Endodermal cell (in vitro differentiated cells): ENCODE measurements at regions not wholly inside any gene's neighbourhood (a gene's known extent, or its start where the extent isn't known, plus 50 kb on each side); places are given as distances from the start of the nearest gene placed in this dataset.

Experiments used
- DNase-seq: peaks from one replicate; pipeline ENCODE4 v3.0.0-alpha.2; 2017
- H3K27ac ChIP-seq: 2 replicates; pipeline ENCODE4 v1.5.1; 2013; ENCODE audit warnings: mild to moderate bottlenecking, low read depth, low read length, moderate library complexity
- H3K27me3 ChIP-seq: 2 replicates; pipeline ENCODE4 v1.6.1; 2013; ENCODE audit warnings: mild to moderate bottlenecking, low read length, moderate library complexity; ENCODE audit not compliant: insufficient read depth, control insufficient read depth, poor library complexity, severe bottlenecking
- H3K36me3 ChIP-seq: 2 replicates; pipeline ENCODE4 v1.7.0; 2013; ENCODE audit warnings: mild to moderate bottlenecking, low read length, moderate library complexity; ENCODE audit not compliant: control insufficient read depth, insufficient read depth
- H3K4me1 ChIP-seq: one replicate; pipeline ENCODE4 v1.7.0; 2013; ENCODE audit warnings: low read length; ENCODE audit not compliant: control insufficient read depth, insufficient read depth
- H3K4me3 ChIP-seq: 2 replicates; pipeline ENCODE4 v1.5.1; 2013; ENCODE audit warnings: mild to moderate bottlenecking, low read length, moderate library complexity
- H3K9ac ChIP-seq: 2 replicates; pipeline ENCODE4 v1.6.1; 2013; ENCODE audit warnings: mild to moderate bottlenecking, low read length, moderate library complexity; ENCODE audit not compliant: poor library complexity, severe bottlenecking; ENCODE audit errors: extremely low read depth
- H3K9me3 ChIP-seq: 2 replicates; pipeline ENCODE4 v1.6.1; 2013; ENCODE audit warnings: mild to moderate bottlenecking, low read length, moderate library complexity; ENCODE audit not compliant: control insufficient read depth
- H3K27ac Mint-ChIP-seq: 2 replicates; pipeline ENCODE4 v1.8.0; 2020; ENCODE audit warnings: mixed read lengths
- H3K27me3 Mint-ChIP-seq: 2 replicates; pipeline ENCODE4 v1.8.0; 2021; ENCODE audit warnings: mild to moderate bottlenecking, mixed read lengths; ENCODE audit not compliant: insufficient read depth
- H3K36me3 Mint-ChIP-seq: 2 replicates; pipeline ENCODE4 v1.8.0; 2020; ENCODE audit warnings: low read depth, mixed read lengths
- H3K4me1 Mint-ChIP-seq: 2 replicates; pipeline ENCODE4 v1.8.0; 2020; ENCODE audit warnings: mixed read lengths
- H3K4me3 Mint-ChIP-seq: 2 replicates; pipeline ENCODE4 v1.8.0; 2020; ENCODE audit warnings: mild to moderate bottlenecking, moderate library complexity, mixed read lengths
- H3K9me3 Mint-ChIP-seq: 2 replicates; pipeline ENCODE4 v1.8.0; 2020; ENCODE audit warnings: mild to moderate bottlenecking, mixed read lengths
- CTCF ChIP-seq: fragments of 200-600 bp; sonication (generic); conservative IDR thresholded peaks from 2 replicates; pipeline ENCODE4 v1.5.0; 2021; ENCODE audit warnings: antibody characterized with exemption, mild to moderate bottlenecking
- WGBS, 2 experiments: methylation state at CpG; one replicate each; pipeline versions ENCODE4 v1.1.5 to v1.1.7; 2013; ENCODE audit warnings: missing lambda C conversion rate in 2 of 2, mixed read lengths in 1 of 2; ENCODE audit not compliant: insufficient coverage in 1 of 2, insufficient read length in 1 of 2; 5-methylcytosine and 5-hydroxymethylcytosine counted together

DNA sequence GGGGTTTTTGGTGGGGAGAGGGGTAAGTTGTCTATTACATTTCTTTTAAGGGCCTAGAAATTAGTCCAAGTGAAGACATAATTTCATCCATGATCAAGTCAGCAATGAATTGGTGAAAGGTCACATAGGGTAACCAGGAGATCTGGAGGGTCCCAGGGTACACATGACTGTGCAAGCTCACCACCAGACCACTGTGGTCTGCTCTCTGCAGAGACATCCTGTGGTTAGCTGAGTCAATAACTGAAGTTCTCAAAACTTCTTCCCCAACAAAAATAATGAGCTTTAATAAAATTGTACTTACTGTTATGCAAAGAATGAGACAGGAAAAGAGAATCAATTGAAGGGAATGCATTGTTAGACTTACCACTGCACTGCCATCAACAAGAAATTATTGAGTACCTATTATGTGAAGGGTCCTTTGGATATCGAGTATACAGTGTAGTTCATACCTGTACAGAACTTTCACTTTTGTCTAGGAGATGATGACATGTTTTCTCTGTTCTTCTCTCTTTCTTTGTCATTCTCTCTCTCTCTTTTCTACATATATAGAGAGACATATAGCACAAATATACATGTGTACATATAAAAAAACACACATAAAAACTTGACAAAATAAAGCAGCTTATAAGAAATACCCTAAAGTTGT is 209.8 kb downstream of the GJA1 start:
- Histone ChIP-seq H3K9ac (no peak overlapping the region), H3K4me3 (no peak overlapping the region), H3K36me3 (no peaks in the 10 kb centered on the region), H3K9me3 (peaks cover 7% of the 10 kb centered on the region), H3K27me3 (no peaks in the 10 kb centered on the region), H3K4me1 (no peaks in the 10 kb centered on the region), H3K27ac (no peak overlapping the region)
- H3K36me3 Mint-ChIP-seq: peaks cover 7% of the 10 kb centered on the region
- no peak for DNase-seq
- no peak overlapping the region for H3K4me3 Mint-ChIP-seq
- 100% methylated on average over 1 of the region's 1 CpG for WGBS, 2 experiments
- H3K4me1 Mint-ChIP-seq: no peaks in the 10 kb centered on the region
- H3K27me3 Mint-ChIP-seq: no peaks in the 10 kb centered on the region
- no peak overlapping the region for H3K27ac Mint-ChIP-seq
- TF ChIP-seq CTCF: no peak
- H3K9me3 Mint-ChIP-seq: peaks cover 15% of the 10 kb centered on the region

- H3K27me3 ChIP-seq: no peaks in the 10 kb centered on the region
- Mint-ChIP-seq H3K4me1 (peaks cover 15% of the 10 kb centered on the region), H3K9me3 (peaks cover 15% of the 10 kb centered on the region), H3K4me3 (no peak overlapping the region), H3K27me3 (no peaks in the 10 kb centered on the region), H3K27ac (no peak overlapping the region), H3K36me3 (peaks cover 7% of the 10 kb centered on the region)
- H3K9me3 ChIP-seq: peaks cover 7% of the 10 kb centered on the region
- H3K9ac ChIP-seq: no peak overlapping the region
- H3K27ac ChIP-seq: no peak overlapping the region
- no peaks in the 10 kb centered on the region for H3K4me1 ChIP-seq
- DNase-seq: no peak
- H3K36me3 ChIP-seq: no peaks in the 10 kb centered on the region
- TF ChIP-seq CTCF: no peak
- no peak overlapping the region for H3K4me3 ChIP-seq
These were observed 212.5 kb downstream of the GJA1 start for GRCh38 chr6:121647905-121648304.

GRCh38 chr6:121649951-121650350 is 214.5 kb downstream of the GJA1 start:
- Mint-ChIP-seq H3K27me3 (no peaks in the 10 kb centered on the region), H3K4me1 (peaks cover 19% of the 10 kb centered on the region), H3K27ac (no peak overlapping the region), H3K36me3 (no peaks in the 10 kb centered on the region), H3K4me3 (no peak overlapping the region), H3K9me3 (no peaks in the 10 kb centered on the region)
- Histone ChIP-seq H3K27ac (no peak overlapping the region), H3K9me3 (no peaks in the 10 kb centered on the region), H3K9ac (no peak overlapping the region), H3K36me3 (no peaks in the 10 kb centered on the region), H3K4me3 (no peak overlapping the region), H3K4me1 (no peaks in the 10 kb centered on the region), H3K27me3 (no peaks in the 10 kb centered on the region)
- no peak for DNase-seq
- no peak for TF ChIP-seq CTCF
- WGBS, 2 experiments: 86 to 100% methylated on average over 2 of the region's 2 CpGs
